Endothelial cell of umbilical vein (primary cell): ENCODE measurements at regions not wholly inside any gene's neighbourhood (a gene's known extent, or its start where the extent isn't known, plus 50 kb on each side); places are given as distances from the start of the nearest gene placed in this dataset.

Experiments
- BruUV-seq: library from RNA; stranded (reverse); fragments of 400-500 nt; replicated peaks from 2 replicates; lab custom pipeline; 2021; lab: Mats Ljungman, UMichigan
- CTCF ChIA-PET: fragments of 300-600, 350-600 bp; sonication (Branson Sonifier 250); formaldehyde crosslinking; loops from one replicate; lab custom pipeline; 2021; ENCODE audit warnings: antibody characterized with exemption, inconsistent platforms; lab: Charles Lee
- POLR2A ChIA-PET: fragments of 300-600, 350-600 bp; sonication (Branson Sonifier 250); formaldehyde crosslinking; loops from one replicate; lab custom pipeline; 2021; ENCODE audit warnings: antibody characterized with exemption, inconsistent platforms; lab: Charles Lee
- DNase-seq: peaks from one replicate; pipeline ENCODE4 v3.0.0-alpha.2; 2011; ENCODE audit warnings: low read depth, low spot score
- FAIRE-seq: peaks from 2 replicates; lab custom pipeline; 2011; peaks lifted over from hg19 to GRCh38; lab: Jason Lieb, UNC
- H2AFZ ChIP-seq: 2 replicates; pipeline ENCODE4 v1.6.0; 2012; ENCODE audit warnings: low read depth, low read length, control low read depth, inconsistent platforms
- H3K27ac ChIP-seq: 2 replicates; pipeline ENCODE4 v1.5.1; 2011; ENCODE audit warnings: low read depth, mild to moderate bottlenecking, control low read depth, low read length, moderate library complexity; ENCODE audit not compliant: insufficient read depth
- H3K27me3 ChIP-seq, 2 experiments: 2 replicates each; pipeline versions ENCODE4 v1.6.0 to v1.6.1; 2011; ENCODE audit warnings: low read length in 2 of 2, mixed read lengths in 1 of 2; ENCODE audit not compliant: control insufficient read depth in 2 of 2, insufficient read depth in 2 of 2
- H3K36me3 ChIP-seq, 2 experiments: 2 replicates in 1 of 2; 3 replicates in 1 of 2; pipeline ENCODE4 v1.5.1; 2011; ENCODE audit warnings: low read length in 2 of 2, mild to moderate bottlenecking in 1 of 2, moderate library complexity in 1 of 2; ENCODE audit not compliant: control insufficient read depth in 2 of 2, insufficient read depth in 2 of 2; ENCODE audit errors: extremely low read depth in 1 of 2
- H3K4me1 ChIP-seq: 3 replicates; pipeline ENCODE4 v1.5.1; 2011; ENCODE audit warnings: mild to moderate bottlenecking, low read length; ENCODE audit not compliant: control insufficient read depth, insufficient read depth; ENCODE audit errors: extremely low read depth
- H3K4me2 ChIP-seq: 2 replicates; pipeline ENCODE4 v1.6.1; 2011; ENCODE audit warnings: low read length, control low read depth, mixed read lengths; ENCODE audit not compliant: insufficient read depth
- H3K4me3 ChIP-seq, 3 experiments: fragments of 200-600 bp in 1 of 3; sonication (generic), shearing (Covaris generic) in 1 of 3; replicated peaks in 1 of 3; 2 replicates each; pipeline ENCODE4 v1.5.1; 2011 to 2016; ENCODE audit warnings: control low read depth in 3 of 3, low read length in 3 of 3, mild to moderate bottlenecking in 2 of 3, inconsistent platforms in 1 of 3, low read depth in 1 of 3, moderate library complexity in 1 of 3; ENCODE audit not compliant: insufficient read depth in 1 of 3
- H3K79me2 ChIP-seq: 2 replicates; pipeline ENCODE4 v1.6.0; 2012; ENCODE audit warnings: low read length, inconsistent platforms; ENCODE audit not compliant: control insufficient read depth, insufficient read depth
- H3K9ac ChIP-seq: replicated peaks from 2 replicates; pipeline ENCODE3; 2011; ENCODE audit warnings: low read length, control low read depth; ENCODE audit not compliant: insufficient read depth; ENCODE audit errors: extremely low read depth
- H3K9me1 ChIP-seq: replicated peaks from 3 replicates; pipeline ENCODE4 v1.6.0; 2011; ENCODE audit warnings: mild to moderate bottlenecking, low read length; ENCODE audit not compliant: control insufficient read depth, insufficient read depth; ENCODE audit errors: extremely low read depth
- H3K9me3 ChIP-seq: replicated peaks from 2 replicates; pipeline ENCODE4 v1.5.1; 2012; ENCODE audit warnings: low read length, inconsistent platforms; ENCODE audit not compliant: control insufficient read depth, insufficient read depth
- H4K20me1 ChIP-seq: replicated peaks from 2 replicates; pipeline ENCODE3; 2011; ENCODE audit warnings: mild to moderate bottlenecking, low read length; ENCODE audit not compliant: control insufficient read depth, insufficient read depth; ENCODE audit errors: extremely low read depth
- CTCF ChIP-seq, 2 donors: IDR thresholded peaks; 1 replicate in 1 of 2; 2 replicates in 1 of 2; pipeline ENCODE4 v1.5.1; 2011; ENCODE audit warnings: low read length in 2 of 2, mild to moderate bottlenecking in 2 of 2, moderate library complexity in 2 of 2, control low read depth in 1 of 2, inconsistent platforms in 1 of 2, low read depth in 1 of 2; ENCODE audit not compliant: insufficient read depth in 1 of 2; ENCODE audit errors: extremely low read depth in 1 of 2
- FOS ChIP-seq: IDR thresholded peaks from 2 replicates; pipeline ENCODE4 v1.6.1; 2011; ENCODE audit warnings: mild to moderate bottlenecking, low read length, moderate library complexity, borderline replicate concordance; ENCODE audit not compliant: insufficient read depth
- GATA2 ChIP-seq: IDR thresholded peaks from 2 replicates; pipeline ENCODE4 v1.7.0; 2011; ENCODE audit warnings: low read depth, mild to moderate bottlenecking, moderate library complexity, mixed read lengths, low read length; ENCODE audit not compliant: insufficient read length, insufficient read depth
- JUN ChIP-seq: IDR thresholded peaks from 2 replicates; pipeline ENCODE4 v1.6.1; 2011; ENCODE audit warnings: borderline replicate concordance, low read depth; ENCODE audit not compliant: insufficient read length, insufficient read depth
- MAX ChIP-seq: IDR thresholded peaks from 2 replicates; pipeline ENCODE4 v1.6.1; 2011; ENCODE audit not compliant: insufficient read depth, insufficient read length
- MYC ChIP-seq: IDR thresholded peaks from one replicate; pipeline ENCODE4 v1.6.1; 2011; ENCODE audit warnings: mild to moderate bottlenecking, low read depth, low read length
- POLR2A ChIP-seq: IDR thresholded peaks from 2 replicates; pipeline ENCODE4 v1.6.1; 2012; ENCODE audit warnings: low read depth, mild to moderate bottlenecking, control low read depth, low read length
- dilution Hi-C: fragments of 300-500 bp; cut with MboI; formaldehyde crosslinking; loops from one replicate; pipeline ENCODE4 v1.15.0; 2019; ENCODE audit warnings: low sequenced_read_pairs; ENCODE audit not compliant: extremely low pct_ligation_motif_present
- intact Hi-C: fragments of 100-400 bp; cut with micrococcal nuclease; formaldehyde crosslinking; loops from one replicate; pipeline ENCODE4 v1.10.0; 2022

GRCh38 chr4:11698033-11698432, 269.3 kb upstream of the HS3ST1 start:
- DNase-seq (no peak), FAIRE-seq (no peak)
- BruUV-seq, result no TSS peak
- ChIA-PET CTCF (interaction anchor here (1.6 to 1.7 kb wide), 2 partner anchors 8 to 13 kb away, joined by 4 to 5 read pairs; no protein-coding TSS in a partner anchor), POLR2A (no interaction called here)
- no peaks in the 10 kb centered on the region for H3K9me1 ChIP-seq
- H3K27me3 ChIP-seq, result no peaks in the 10 kb centered on the region
- no peaks in the 10 kb centered on the region for H3K79me2 ChIP-seq
- H2AFZ ChIP-seq, result no peak overlapping the region
- peak overlapping the region; percentile 76 for H3K27ac ChIP-seq
- H3K4me3 ChIP-seq, result no peak overlapping the region
- TF ChIP-seq CTCF (IDR thresholded peaks at IDR 0.05; ENCODE audit: extremely low read depth in 1 of 2, insufficient read depth in 1 of 2, low read depth in 1 of 2, low read length in 2 of 2), result no peak
- no peak for TF ChIP-seq GATA2
- no peak for TF ChIP-seq MYC
- no peak for TF ChIP-seq JUN
- no peak for TF ChIP-seq MAX
- TF ChIP-seq POLR2A, result no peak
- TF ChIP-seq FOS, result no peak
- H3K9me3 ChIP-seq, result peaks cover 2% of the 10 kb centered on the region
- intact Hi-C loops (loop anchor here (1.0 to 10.0 kb wide), 5 partner anchors 21 to 206 kb away; no protein-coding TSS in a partner anchor), dilution Hi-C loops (no loop called here)
- H4K20me1 ChIP-seq, result no peaks in the 10 kb centered on the region
- no peak overlapping the region for H3K4me2 ChIP-seq
- H3K4me1 ChIP-seq, result peaks cover 38% of the 10 kb centered on the region
- H3K36me3 ChIP-seq, result no peaks in the 10 kb centered on the region
- H3K9ac ChIP-seq, result no peak overlapping the region
